Right renal pelvis (tissue), 4 donors: ENCODE measurements at regions not wholly inside any gene's neighbourhood (a gene's known extent, or its start where the extent isn't known, plus 50 kb on each side); places are given as distances from the start of the nearest gene placed in this dataset.

Experiments
- DNase-seq, 4 donors: peaks; one replicate each; pipeline ENCODE4 v3.0.0-alpha.2; 2013; ENCODE audit warnings: low read depth in 4 of 4, low spot score in 3 of 4, missing footprints in 1 of 4

- DNase-seq, result no peak
Observed at GRCh38 chr1:96366516-96366915, 355.1 kb upstream of the PTBP2 start.

GRCh38 chr1:96367791-96368190 lies 353.8 kb upstream of the PTBP2 start:
- DNase-seq, result no peak

- DNase-seq, result no peak
Observed at GRCh38 chr1:96370757-96371156, 350.8 kb upstream of the PTBP2 start.

GRCh38 chr1:96372881-96373280 lies 348.7 kb upstream of the PTBP2 start:
- no peak for DNase-seq

- DNase-seq, result no peak
Observed at GRCh38 chr1:96374076-96374762, 347.4 kb upstream of the PTBP2 start.

GRCh38 chr1:96376846-96377245 lies 344.7 kb upstream of the PTBP2 start:
- DNase-seq, result no peak

- DNase-seq, result no peak
Observed at GRCh38 chr1:96384611-96385010, 337.0 kb upstream of the PTBP2 start.

GRCh38 chr1:96387785-96388184 lies 333.8 kb upstream of the PTBP2 start:
- no peak for DNase-seq

GRCh38 chr1:96388421-96389310 lies 332.9 kb upstream of the PTBP2 start:
- DNase-seq, result no peak

- DNase-seq, result no peak
Observed at GRCh38 chr1:96400089-96400488, 321.5 kb upstream of the PTBP2 start.

- no peak for DNase-seq
Observed at GRCh38 chr1:96409087-96409486, 312.5 kb upstream of the PTBP2 start.

GRCh38 chr1:96409689-96410088 lies 311.9 kb upstream of the PTBP2 start:
- DNase-seq, result no peak

- no peak for DNase-seq
Observed at GRCh38 chr1:96411006-96411405, 310.6 kb upstream of the PTBP2 start.

- no peak for DNase-seq
Observed at GRCh38 chr1:96414598-96414997, 307.0 kb upstream of the PTBP2 start.

GRCh38 chr1:96416111-96416595 lies 305.4 kb upstream of the PTBP2 start:
- no peak for DNase-seq

- no peak for DNase-seq
Observed at GRCh38 chr1:96416701-96417444, 304.7 kb upstream of the PTBP2 start.

GRCh38 chr1:96418969-96419368 lies 302.6 kb upstream of the PTBP2 start:
- DNase-seq, result no peak

GRCh38 chr1:96424877-96425276 lies 296.7 kb upstream of the PTBP2 start:
- DNase-seq, result no peak

GRCh38 chr1:96425382-96426129 lies 296.0 kb upstream of the PTBP2 start:
- DNase-seq, result no peak

GRCh38 chr1:96427616-96428015 lies 294.0 kb upstream of the PTBP2 start:
- no peak for DNase-seq
